ENCODE measurements at regions not wholly inside any gene's neighbourhood (a gene's known extent, or its start where the extent isn't known, plus 50 kb on each side); places are given as distances from the start of the nearest gene placed in this dataset.

- no peak for DNase-seq (ENCODE audit: low spot score)
Observed at GRCh38 chr19:5235458-5236219, 105.0 kb downstream of the PTPRS start.

- DNase-seq (ENCODE audit: low spot score): no peak
Observed at GRCh38 chr19:5234412-5234811, 106.2 kb downstream of the PTPRS start.

DNA sequence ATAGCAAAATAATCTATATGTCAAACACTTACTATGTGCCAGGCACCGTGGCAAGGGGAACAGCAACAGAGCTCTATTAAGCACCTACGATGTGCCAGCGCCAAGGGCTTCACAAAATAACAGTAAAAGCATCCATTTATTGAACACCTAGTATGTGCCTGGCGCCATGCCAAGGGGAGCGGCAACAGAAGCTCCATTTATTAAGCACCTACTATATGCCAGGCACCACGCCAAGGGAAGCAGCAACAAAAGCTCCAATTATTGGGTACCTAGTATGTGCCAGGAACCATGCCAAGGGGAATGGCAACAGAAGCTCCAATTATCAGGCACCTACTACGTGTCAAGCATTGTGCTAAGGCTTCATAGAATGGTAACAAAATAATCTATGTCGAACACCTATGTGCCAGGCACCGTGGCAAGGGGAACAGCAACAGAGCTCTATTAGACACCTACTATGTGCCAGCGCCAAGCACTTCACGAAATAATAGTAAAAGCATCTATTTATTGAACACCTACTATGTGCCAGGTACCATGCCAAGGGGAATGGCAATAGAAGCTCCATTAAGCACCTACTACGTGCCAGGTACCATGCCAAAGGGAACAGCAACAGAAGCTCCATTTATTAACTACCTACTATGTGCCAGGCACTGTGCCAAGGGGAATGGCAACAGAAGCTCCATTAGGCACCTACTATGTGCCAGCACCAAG lies 107.7 kb downstream of the PTPRS start:
- no peak for DNase-seq (ENCODE audit: low spot score)

DNA sequence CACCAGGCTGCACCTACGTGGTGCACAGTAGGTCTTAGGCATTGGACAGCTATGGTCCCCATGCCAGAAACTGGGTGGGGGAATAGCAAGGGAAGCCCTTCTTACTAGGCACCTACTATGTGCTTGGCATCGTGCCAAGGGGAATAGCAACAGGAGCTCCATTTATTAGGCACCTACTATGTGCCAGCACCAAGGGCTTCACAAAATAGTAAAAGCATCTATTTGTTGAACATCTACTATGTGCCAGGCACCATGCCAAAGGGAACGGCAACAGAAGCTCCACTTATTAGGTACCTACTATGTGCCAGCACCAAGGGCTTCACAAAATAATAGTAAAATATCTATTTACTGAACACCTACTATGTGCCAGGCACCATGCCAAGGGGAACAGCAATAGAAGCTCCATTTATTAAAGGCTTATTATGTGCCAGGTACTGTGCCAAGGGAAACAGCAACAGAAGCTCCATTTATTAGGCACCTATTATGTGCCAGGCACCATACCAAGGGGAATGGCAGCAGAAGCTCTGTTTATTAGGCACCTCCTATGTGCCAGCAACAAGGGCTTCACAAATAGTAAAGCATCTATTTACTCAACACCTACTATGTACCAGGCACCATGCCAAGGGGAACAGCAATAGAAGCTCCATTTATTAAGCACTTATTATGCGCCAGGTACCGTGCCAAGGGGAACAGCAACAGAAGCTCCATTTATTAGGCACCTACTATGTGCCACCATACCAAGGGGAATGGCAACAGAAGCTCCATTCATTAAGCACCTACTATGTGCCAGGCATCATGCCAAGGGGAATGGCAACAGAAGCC lies 108.5 kb downstream of the PTPRS start:
- no peak for DNase-seq (ENCODE audit: low spot score)

GRCh38 chr19:5230730-5231555 lies 109.7 kb downstream of the PTPRS start:
- no peak for DNase-seq (ENCODE audit: low spot score)

DNA sequence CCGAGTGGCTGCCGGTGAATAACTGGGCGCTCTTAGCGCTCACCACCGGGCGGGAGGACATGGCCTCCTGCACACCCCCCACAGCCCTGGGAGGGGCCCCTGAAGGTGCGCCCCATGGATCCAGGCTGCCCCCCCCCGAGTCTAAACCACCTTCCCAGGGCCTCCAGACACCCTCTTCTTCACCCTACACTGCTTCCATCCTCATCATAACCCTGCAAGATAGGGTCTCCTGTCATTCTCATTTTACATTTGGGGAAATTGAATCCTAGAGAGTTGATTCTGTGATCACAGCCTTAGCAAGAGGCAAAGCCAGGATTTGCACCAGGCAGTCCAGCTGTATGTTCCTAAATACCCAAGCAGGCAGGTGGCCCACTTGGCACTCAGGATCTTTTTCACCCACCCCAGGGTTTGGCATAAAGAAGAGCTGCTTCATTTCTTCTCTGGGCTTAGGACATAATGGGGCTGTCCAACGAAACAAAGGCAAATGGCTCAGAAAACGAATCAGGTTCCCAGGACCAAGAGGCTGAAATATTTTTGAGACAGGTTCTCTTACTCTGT lies 110.8 kb downstream of the PTPRS start:
- DNase-seq (ENCODE audit: low spot score): no peak

DNA sequence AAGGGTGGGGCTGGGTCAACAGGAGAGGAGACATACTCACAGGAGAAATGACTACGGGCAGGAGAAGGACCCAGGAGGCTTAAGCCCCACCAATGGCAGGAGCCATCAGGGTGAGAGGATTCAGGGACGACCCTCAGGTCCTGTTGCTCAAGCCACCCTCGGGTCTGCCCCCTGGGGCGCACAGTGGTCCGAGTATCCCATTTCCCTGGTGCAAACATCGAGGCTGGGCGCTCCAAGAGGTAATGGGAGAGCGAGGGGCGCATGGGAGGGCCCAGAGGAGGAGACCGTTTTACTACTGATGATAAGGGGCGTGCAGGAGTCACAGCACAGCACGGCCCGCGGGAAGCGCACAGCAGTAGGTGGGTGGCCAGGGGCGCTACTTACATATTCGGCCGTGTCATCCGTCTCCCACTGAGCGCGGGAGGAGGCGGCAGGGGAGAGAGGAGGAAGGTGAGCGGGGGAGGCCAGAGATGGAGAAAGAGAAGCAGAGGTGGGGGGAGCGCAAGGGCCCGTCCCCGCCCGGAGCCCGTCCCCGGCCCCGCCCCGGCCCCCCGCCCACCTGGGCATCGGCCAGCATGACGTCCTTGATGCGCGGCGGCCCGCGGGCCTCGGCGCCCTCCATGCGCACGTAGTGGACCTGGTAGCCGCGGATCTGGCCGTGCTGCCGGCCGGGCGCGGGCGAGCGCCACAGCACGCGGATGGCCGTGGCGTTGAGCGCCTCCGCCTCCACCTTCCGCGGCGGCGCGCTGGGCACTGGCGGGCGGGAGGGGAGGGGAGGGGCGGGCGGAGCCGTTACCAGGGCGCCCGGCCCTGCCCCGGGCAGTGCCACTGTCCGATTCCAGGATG lies 111.5 kb downstream of the PTPRS start:
- DNase-seq (ENCODE audit: low spot score): peak; percentile 38

GRCh38 chr19:5228490-5228889 lies 112.1 kb downstream of the PTPRS start:
- no peak for DNase-seq (ENCODE audit: low spot score)

GRCh38 chr19:5225486-5226345 lies 114.9 kb downstream of the PTPRS start:
- peak; percentile 13 for DNase-seq (ENCODE audit: low spot score)

GRCh38 chr19:5224480-5224879 lies 116.1 kb downstream of the PTPRS start:
- no peak for DNase-seq (ENCODE audit: low spot score)

- no peak for DNase-seq (ENCODE audit: low spot score)
Observed at GRCh38 chr19:5222821-5223321, 117.7 kb downstream of the PTPRS start.

GRCh38 chr19:5222178-5222577 lies 118.4 kb downstream of the PTPRS start:
- DNase-seq (ENCODE audit: low spot score): no peak

DNA sequence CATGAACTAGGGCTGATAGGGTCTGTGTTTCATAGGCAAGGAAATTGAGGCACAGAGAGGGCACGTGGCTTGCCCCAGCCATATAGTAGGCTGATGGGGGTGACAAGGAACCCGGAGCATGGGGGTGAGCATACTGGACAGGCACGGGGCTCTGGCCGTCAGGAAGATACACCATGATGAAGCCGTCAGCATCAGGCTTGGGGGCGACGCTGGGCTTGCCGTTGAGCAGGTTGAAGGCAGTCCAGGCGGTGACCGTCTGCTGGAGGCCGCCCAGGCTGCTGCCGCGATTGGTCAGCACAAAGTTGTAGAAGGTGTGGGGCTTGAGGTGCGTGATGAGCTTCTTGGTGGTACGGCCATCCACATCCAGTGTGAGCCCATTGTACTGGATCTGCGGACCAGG lies 119.7 kb downstream of the PTPRS start:
- DNase-seq (ENCODE audit: low spot score): no peak

DNA sequence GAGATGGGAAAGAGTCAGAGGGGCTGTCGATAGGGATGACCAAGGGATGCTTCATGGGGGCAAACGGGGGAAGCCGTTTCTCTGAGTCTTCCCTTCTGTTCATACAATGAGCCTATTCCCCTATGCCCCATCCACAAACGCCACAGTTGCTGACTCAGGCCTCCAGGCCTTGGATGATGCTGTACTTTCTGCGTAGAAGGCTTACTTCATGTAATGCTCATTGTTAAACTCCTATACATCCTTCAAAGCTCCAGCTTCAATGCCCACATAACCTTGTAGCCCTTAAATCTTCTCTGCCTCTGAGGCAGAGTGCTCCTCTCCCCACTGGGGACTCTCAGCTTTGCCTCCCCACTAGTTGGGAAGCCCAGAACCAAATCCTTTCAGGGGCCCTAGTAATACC lies 120.3 kb downstream of the PTPRS start:
- no peak for DNase-seq (ENCODE audit: low spot score)

- no peak for DNase-seq (ENCODE audit: low spot score)
Observed at GRCh38 chr19:5219551-5220304, 120.9 kb downstream of the PTPRS start.

DNA sequence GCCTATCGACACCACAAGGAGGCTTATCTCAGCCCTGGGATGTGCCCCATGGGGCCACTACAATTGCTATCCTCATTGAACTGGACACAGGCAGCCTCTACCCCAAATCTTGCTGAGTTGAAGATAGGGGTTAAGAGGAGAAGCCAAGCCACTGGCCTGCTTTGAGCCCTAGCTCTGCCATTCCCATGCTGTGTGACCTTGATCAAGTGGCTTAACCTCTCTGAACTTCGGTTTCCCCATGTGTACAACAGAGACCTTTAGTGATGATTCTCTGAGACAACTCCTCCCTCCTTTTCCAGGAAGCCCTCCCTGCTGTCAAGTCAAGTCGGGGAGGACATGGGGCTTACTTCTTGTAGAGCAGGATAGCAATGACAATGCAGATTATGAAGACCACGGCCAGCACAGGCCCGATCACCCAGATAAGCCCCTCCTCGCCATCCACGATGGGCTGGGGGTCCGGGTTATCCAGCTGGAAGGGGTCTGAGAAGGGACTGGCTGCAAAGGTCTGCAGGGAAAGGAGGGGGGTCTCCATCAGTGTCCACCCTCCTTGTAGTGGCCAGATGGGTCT lies 121.6 kb downstream of the PTPRS start:
- DNase-seq (ENCODE audit: low spot score): no peak

DNA sequence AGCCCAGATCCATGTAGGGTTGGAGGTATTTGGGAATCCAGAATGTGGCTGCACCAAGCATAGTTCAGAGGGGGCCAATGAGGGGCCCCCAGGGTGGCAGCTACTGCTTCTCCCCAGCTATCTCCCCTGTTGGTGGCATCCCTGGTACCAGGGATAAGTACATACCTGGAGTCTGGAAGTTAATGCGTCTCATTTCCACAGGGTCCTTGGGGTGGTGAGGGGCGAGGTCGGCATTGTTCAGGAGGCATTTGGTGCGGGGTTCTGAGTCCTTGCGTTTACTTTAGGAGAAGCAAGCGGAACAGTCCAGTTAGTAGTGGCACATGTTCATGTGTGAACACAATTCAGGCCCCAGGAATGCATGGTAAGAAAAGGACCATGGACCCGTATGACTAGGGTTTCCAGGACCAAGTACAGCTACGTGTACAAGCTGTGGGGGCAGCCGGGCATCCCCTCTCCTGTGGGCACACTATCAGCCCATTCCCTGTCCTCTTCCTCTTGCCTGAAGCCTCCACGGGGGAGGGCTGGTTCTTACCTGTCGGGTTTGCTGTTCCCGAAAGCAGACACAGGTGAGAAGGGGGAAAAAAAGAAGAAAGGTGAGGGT lies 122.3 kb downstream of the PTPRS start:
- no peak for DNase-seq (ENCODE audit: low spot score)

GRCh38 chr19:5217171-5217570 lies 123.4 kb downstream of the PTPRS start:
- no peak for DNase-seq (ENCODE audit: low spot score)

All from SW480 (cell line).